SK-N-SH (cell line): ENCODE measurements at regions not wholly inside any gene's neighbourhood (a gene's known extent, or its start where the extent isn't known, plus 50 kb on each side); places are given as distances from the start of the nearest gene placed in this dataset.

Source experiments
- CTCF ChIA-PET: fragments of 300-600, 350-600 bp; formaldehyde crosslinking; extraction: SDS; loops from one replicate; lab custom pipeline; 2021; lab: Yijun Ruan, JAX
- POLR2A ChIA-PET: fragments of 350-600 bp; sonication (Branson Sonifier 250); formaldehyde crosslinking; extraction: SDS; loops from one replicate; lab custom pipeline; 2020; ENCODE audit warnings: antibody characterized with exemption, inconsistent platforms; lab: Yijun Ruan, JAX
- DNase-seq: peaks from one replicate; pipeline ENCODE4 v3.0.0; 2012
- H2AFZ ChIP-seq: fragments of 200-600 bp; sonication (generic); 2 replicates; pipeline ENCODE4 v1.8.1; 2016; ENCODE audit warnings: antibody characterized with exemption, mild to moderate bottlenecking, low read depth
- H3F3A ChIP-seq: fragments of 200-600 bp; sonication (generic); replicated peaks from 2 replicates; pipeline ENCODE3; 2016; ENCODE audit warnings: antibody characterized with exemption, mild to moderate bottlenecking; ENCODE audit not compliant: insufficient read depth
- H3K27ac ChIP-seq, 2 experiments: fragments of 200-500 bp in 1 of 2; fragments of 200-600 bp in 1 of 2; sonication (Bioruptor generic) in 1 of 2; sonication (generic), shearing (Covaris generic) in 1 of 2; 2 replicates each; pipeline versions ENCODE4 v1.5.1 to v1.6.1; 2014 to 2016; ENCODE audit warnings: low read depth in 2 of 2, inconsistent platforms in 1 of 2, low read length in 1 of 2, mild to moderate bottlenecking in 1 of 2, mixed read lengths in 1 of 2
- H3K27me3 ChIP-seq: fragments of 200-600 bp; sonication (generic), shearing (Covaris generic); 2 replicates; pipeline ENCODE4 v1.6.1; 2016; ENCODE audit warnings: mixed run types; ENCODE audit not compliant: insufficient read depth
- H3K36me3 ChIP-seq, 2 experiments: fragments of 200-500 bp in 1 of 2; fragments of 200-600 bp in 1 of 2; sonication (Bioruptor generic) in 1 of 2; sonication (generic) in 1 of 2; replicated peaks in 1 of 2; 2 replicates each; pipeline versions ENCODE3 to v1.5.1; 2014 to 2016; ENCODE audit warnings: low read length in 1 of 2, mild to moderate bottlenecking in 1 of 2; ENCODE audit not compliant: insufficient read depth in 2 of 2, control insufficient read depth in 1 of 2
- H3K4me1 ChIP-seq, 2 experiments: fragments of 200-500 bp in 1 of 2; fragments of 200-600 bp in 1 of 2; sonication (Bioruptor generic) in 1 of 2; sonication (generic), shearing (Covaris generic) in 1 of 2; 2 replicates each; pipeline versions ENCODE4 v1.5.1 to v1.6.1; 2014 to 2016; ENCODE audit warnings: low read depth in 1 of 2, low read length in 1 of 2, mixed run types in 1 of 2; ENCODE audit not compliant: insufficient read depth in 2 of 2, control insufficient read depth in 1 of 2
- H3K4me2 ChIP-seq: fragments of 200-600 bp; sonication (generic), shearing (Covaris generic); 2 replicates; pipeline ENCODE4 v1.6.1; 2017; ENCODE audit warnings: mixed run types
- H3K4me3 ChIP-seq, 2 experiments: fragments of 200-500 bp in 1 of 2; fragments of 200-600 bp in 1 of 2; sonication (Bioruptor generic) in 1 of 2; sonication (generic), shearing (Covaris generic) in 1 of 2; 2 replicates each; pipeline versions ENCODE4 v1.5.1 to v1.8.1; 2014 to 2016; ENCODE audit warnings: low read depth in 2 of 2, inconsistent platforms in 1 of 2, low read length in 1 of 2, mild to moderate bottlenecking in 1 of 2, mixed read lengths in 1 of 2, moderate library complexity in 1 of 2
- H3K79me2 ChIP-seq: fragments of 200-600 bp; sonication (generic); 2 replicates; pipeline ENCODE4 v1.8.1; 2017; ENCODE audit warnings: mild to moderate bottlenecking; ENCODE audit not compliant: insufficient read depth
- H3K9ac ChIP-seq: fragments of 200-600 bp; sonication (generic); 2 replicates; pipeline ENCODE4 v1.6.1; 2017; ENCODE audit warnings: mixed run types
- H3K9me2 ChIP-seq: fragments of 200-600 bp; sonication (generic); 2 replicates; pipeline ENCODE4 v1.6.1; 2017; ENCODE audit warnings: mixed run types
- H3K9me3 ChIP-seq: fragments of 200-600 bp; sonication (generic); 2 replicates; pipeline ENCODE4 v1.6.1; 2017; ENCODE audit warnings: mixed run types, mild to moderate bottlenecking, moderate library complexity
- H4K20me1 ChIP-seq: fragments of 200-600 bp; sonication (generic); 2 replicates; pipeline ENCODE4 v1.6.1; 2017; ENCODE audit warnings: mild to moderate bottlenecking, mixed run types; ENCODE audit not compliant: insufficient read depth
- CHD2 ChIP-seq: fragments of 150-350 bp; IDR thresholded peaks from 2 replicates; pipeline ENCODE4 v1.6.1; 2018; ENCODE audit warnings: low read length; ENCODE audit not compliant: partially characterized antibody
- CTCF ChIP-seq: fragments of 200-600 bp; sonication (generic); IDR thresholded peaks from 2 replicates; pipeline ENCODE4 v1.6.1; 2017; ENCODE audit warnings: antibody characterized with exemption, mild to moderate bottlenecking, moderate library complexity
- ELF1 ChIP-seq: IDR thresholded peaks from 2 replicates; pipeline ENCODE4 v1.4.0; 2012
- EP300 ChIP-seq, 2 experiments: IDR thresholded peaks; 2 replicates each; pipeline versions ENCODE4 v1.4.0 to v1.6.1; 2012; ENCODE audit warnings: borderline replicate concordance in 1 of 2, low read depth in 1 of 2, low read length in 1 of 2
- EZH2phosphoT487 ChIP-seq: fragments of 200-600 bp; sonication (generic); IDR thresholded peaks from 2 replicates; pipeline ENCODE4 v1.6.1; 2017; ENCODE audit warnings: low read depth, mixed run types, mild to moderate bottlenecking, antibody characterized with exemption, moderate library complexity, borderline replicate concordance
- FOXM1 ChIP-seq: IDR thresholded peaks from 2 replicates; pipeline ENCODE4 v1.4.0; 2012; ENCODE audit warnings: low read depth, mild to moderate bottlenecking
- GABPA ChIP-seq: IDR thresholded peaks from 2 replicates; pipeline ENCODE4 v1.4.0; 2012; ENCODE audit warnings: low read depth, mild to moderate bottlenecking
- GATA2 ChIP-seq: sonication (generic); formaldehyde crosslinking; IDR thresholded peaks from 2 replicates; pipeline ENCODE4 v1.5.0; 2020; ENCODE audit warnings: mild to moderate bottlenecking, missing genetic modification reagents
- IRF3 ChIP-seq: fragments of 150-350 bp; IDR thresholded peaks from 2 replicates; pipeline ENCODE4 v1.6.1; 2016; ENCODE audit warnings: mild to moderate bottlenecking, low read depth, low read length
- MAX ChIP-seq: IDR thresholded peaks from 2 replicates; pipeline ENCODE4 v1.4.0; 2012; ENCODE audit warnings: low read depth
- MXI1 ChIP-seq: IDR thresholded peaks from 2 replicates; pipeline ENCODE4 v1.6.1; 2012; ENCODE audit warnings: mild to moderate bottlenecking, low read depth, low read length, improper control_type of control experiment
- NRF1 ChIP-seq: IDR thresholded peaks from 2 replicates; pipeline ENCODE4 v1.6.1; 2012; ENCODE audit warnings: low read depth, mild to moderate bottlenecking, low read length
- POLR2AphosphoS5 ChIP-seq: IDR thresholded peaks from 2 replicates; pipeline ENCODE4 v1.6.1; 2012; ENCODE audit warnings: low read depth, low read length
- RAD21 ChIP-seq: IDR thresholded peaks from 2 replicates; pipeline ENCODE4 v1.6.1; 2012; ENCODE audit warnings: mild to moderate bottlenecking, low read length
- RFX5 ChIP-seq: IDR thresholded peaks from 2 replicates; pipeline ENCODE4 v1.6.1; 2012; ENCODE audit warnings: mild to moderate bottlenecking, improper control_type of control experiment, low read length
- SMC3 ChIP-seq: IDR thresholded peaks from 2 replicates; pipeline ENCODE4 v1.6.1; 2012; ENCODE audit warnings: low read depth, low read length, improper control_type of control experiment
- TCF12 ChIP-seq: IDR thresholded peaks from 2 replicates; pipeline ENCODE4 v1.4.0; 2012
- TEAD4 ChIP-seq: IDR thresholded peaks from 2 replicates; pipeline ENCODE4 v1.4.0; 2012; ENCODE audit warnings: mild to moderate bottlenecking, borderline replicate concordance; ENCODE audit not compliant: insufficient read depth
- YY1 ChIP-seq: IDR thresholded peaks from 2 replicates; pipeline ENCODE4 v1.4.0; 2012; ENCODE audit warnings: low read depth, mild to moderate bottlenecking
- ZBTB33 ChIP-seq: IDR thresholded peaks from 2 replicates; pipeline ENCODE4 v1.4.0; 2012; ENCODE audit warnings: low read depth, borderline replicate concordance
- WGBS: methylation state at CpG from one replicate; pipeline ENCODE4 v1.1.6; 2017; ENCODE audit warnings: low lambda C conversion rate; 5-methylcytosine and 5-hydroxymethylcytosine counted together

- no peaks in the 10 kb centered on the region for H3K36me3 ChIP-seq
- H3K9me3 ChIP-seq, result no peaks in the 10 kb centered on the region
- no peak overlapping the region for H2AFZ ChIP-seq
- WGBS, result 2% methylated on average over 3 of the region's 3 CpGs
- no peaks in the 10 kb centered on the region for H3F3A ChIP-seq
- CTCF ChIA-PET, result no interaction called here
- no peaks in the 10 kb centered on the region for H3K4me1 ChIP-seq
- no peak overlapping the region for H3K27ac ChIP-seq
- H3K79me2 ChIP-seq, result no peaks in the 10 kb centered on the region
- no peaks in the 10 kb centered on the region for H3K9me2 ChIP-seq
- H3K9ac ChIP-seq, result no peak overlapping the region
- TF ChIP-seq POLR2AphosphoS5 (no peak), NRF1 (no peak), SMC3 (no peak), TEAD4 (no peak), CHD2 (no peak), IRF3 (no peak), ZBTB33 (no peak), MAX (no peak), EP300 (IDR thresholded peaks at IDR 0.05; ENCODE audit: borderline replicate concordance in 1 of 2, low read depth in 1 of 2, low read length in 1 of 2) (no peak), YY1 (no peak), GATA2 (CRISPR knock-in tag) (no peak), ELF1 (no peak), EZH2phosphoT487 (no peak), CTCF (no peak), GABPA (no peak), RAD21 (no peak), TCF12 (no peak), RFX5 (no peak), FOXM1 (no peak), MXI1 (no peak)
- H3K4me3 ChIP-seq, result no peak overlapping the region
- H3K4me2 ChIP-seq, result no peak overlapping the region
- H3K27me3 ChIP-seq, result no peaks in the 10 kb centered on the region
- no peaks in the 10 kb centered on the region for H4K20me1 ChIP-seq
- POLR2A ChIA-PET, result no interaction called here
- no peak for DNase-seq
Measured at GRCh38 chr11:101306721-101307120, 177.1 kb upstream of the PGR start.
